IPS-18a (cell line): ENCODE measurements at regions not wholly inside any gene's neighbourhood (a gene's known extent, or its start where the extent isn't known, plus 50 kb on each side); places are given as distances from the start of the nearest gene placed in this dataset.

Source experiments
- H3K27ac ChIP-seq: one replicate; pipeline ENCODE4 v1.5.1; 2013; ENCODE audit warnings: low read length
- H3K27me3 ChIP-seq: one replicate; pipeline ENCODE4 v1.6.1; 2013; ENCODE audit warnings: mild to moderate bottlenecking, low read length; ENCODE audit not compliant: control insufficient read depth, insufficient read depth
- H3K36me3 ChIP-seq: one replicate; pipeline ENCODE4 v1.6.1; 2013; ENCODE audit warnings: low read depth, low read length; ENCODE audit not compliant: control insufficient read depth
- H3K4me1 ChIP-seq: one replicate; pipeline ENCODE4 v1.6.1; 2013; ENCODE audit warnings: low read depth, low read length; ENCODE audit not compliant: control insufficient read depth
- H3K4me3 ChIP-seq: one replicate; pipeline ENCODE4 v1.5.1; 2013; ENCODE audit warnings: low read length
- H3K9ac ChIP-seq: one replicate; pipeline ENCODE4 v1.6.1; 2013; ENCODE audit warnings: mild to moderate bottlenecking, low read length, moderate library complexity
- H3K9me3 ChIP-seq: one replicate; pipeline ENCODE4 v1.6.1; 2013; ENCODE audit warnings: low read depth, low read length; ENCODE audit not compliant: control insufficient read depth

DNA sequence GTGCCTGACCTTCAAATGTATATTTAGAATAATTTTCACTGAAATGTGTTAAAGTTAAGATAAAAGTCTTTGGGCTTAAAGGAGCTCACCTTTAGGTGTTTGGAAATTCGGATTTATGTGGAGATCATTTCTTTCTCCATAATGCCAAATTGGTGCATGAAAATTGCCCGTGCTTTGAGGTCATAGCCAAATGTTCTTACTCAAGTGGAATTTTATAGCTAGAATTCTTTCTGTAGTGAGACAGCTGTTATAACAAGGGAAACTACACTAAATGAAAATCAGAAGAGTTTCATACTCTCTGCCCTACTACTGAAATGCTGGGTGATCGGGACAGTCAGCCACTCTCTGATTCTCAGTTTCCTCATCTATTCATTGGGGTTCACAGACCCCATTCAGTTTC lies 89.5 kb upstream of the DBX1 start:
- H3K27me3 ChIP-seq = peaks cover 38% of the 10 kb centered on the region
- H3K9me3 ChIP-seq = no peaks in the 10 kb centered on the region
- no peak overlapping the region for H3K27ac ChIP-seq
- no peak overlapping the region for H3K4me3 ChIP-seq
- no peak overlapping the region for H3K9ac ChIP-seq
- H3K4me1 ChIP-seq = peaks cover 39% of the 10 kb centered on the region
- no peaks in the 10 kb centered on the region for H3K36me3 ChIP-seq

DNA sequence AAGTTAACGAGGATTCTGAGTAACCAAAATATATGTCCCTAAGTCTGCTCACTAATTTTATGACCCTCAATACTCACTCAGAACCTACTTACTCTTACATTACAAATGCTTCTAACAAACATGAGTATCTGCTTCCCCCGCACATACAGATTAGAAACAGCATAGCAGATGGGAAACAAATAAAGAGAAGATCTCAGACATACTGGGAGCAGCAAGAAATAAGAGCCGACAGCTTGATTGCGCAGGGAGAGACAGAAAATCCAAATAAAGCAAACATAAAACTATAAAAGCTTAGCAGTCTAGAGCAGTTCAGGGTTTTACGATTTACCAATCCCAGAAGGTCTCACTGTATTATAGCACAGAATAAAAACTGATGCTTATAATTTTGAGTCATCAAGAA lies 89.1 kb upstream of the DBX1 start:
- Histone ChIP-seq H3K9me3 (no peaks in the 10 kb centered on the region), H3K4me3 (no peak overlapping the region), H3K36me3 (no peaks in the 10 kb centered on the region), H3K27ac (no peak overlapping the region), H3K27me3 (peaks cover 38% of the 10 kb centered on the region), H3K4me1 (peaks cover 39% of the 10 kb centered on the region), H3K9ac (no peak overlapping the region)

DNA sequence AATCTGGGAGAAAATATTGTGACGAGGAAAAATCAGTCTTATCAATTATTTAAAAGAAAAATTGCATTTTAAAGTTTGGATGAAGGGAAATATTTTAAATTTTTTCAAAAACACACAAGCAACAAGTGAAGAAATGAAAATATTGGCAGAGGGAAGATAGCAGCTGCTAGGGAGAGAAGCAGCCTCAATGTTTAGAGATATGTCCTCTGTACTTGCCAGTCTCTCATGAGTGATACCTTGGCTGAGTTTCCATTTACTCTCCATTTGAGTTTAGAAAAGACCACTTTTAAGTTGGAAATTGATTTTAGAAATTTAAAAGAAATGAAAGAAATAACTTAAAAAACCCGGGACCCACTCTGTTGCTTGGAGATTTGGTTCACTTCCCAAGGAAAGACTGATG lies 88.6 kb upstream of the DBX1 start:
- Histone ChIP-seq H3K9ac (no peak overlapping the region), H3K27ac (no peak overlapping the region), H3K36me3 (no peaks in the 10 kb centered on the region), H3K9me3 (no peaks in the 10 kb centered on the region), H3K4me3 (no peak overlapping the region), H3K4me1 (peaks cover 39% of the 10 kb centered on the region), H3K27me3 (peaks cover 38% of the 10 kb centered on the region)

DNA sequence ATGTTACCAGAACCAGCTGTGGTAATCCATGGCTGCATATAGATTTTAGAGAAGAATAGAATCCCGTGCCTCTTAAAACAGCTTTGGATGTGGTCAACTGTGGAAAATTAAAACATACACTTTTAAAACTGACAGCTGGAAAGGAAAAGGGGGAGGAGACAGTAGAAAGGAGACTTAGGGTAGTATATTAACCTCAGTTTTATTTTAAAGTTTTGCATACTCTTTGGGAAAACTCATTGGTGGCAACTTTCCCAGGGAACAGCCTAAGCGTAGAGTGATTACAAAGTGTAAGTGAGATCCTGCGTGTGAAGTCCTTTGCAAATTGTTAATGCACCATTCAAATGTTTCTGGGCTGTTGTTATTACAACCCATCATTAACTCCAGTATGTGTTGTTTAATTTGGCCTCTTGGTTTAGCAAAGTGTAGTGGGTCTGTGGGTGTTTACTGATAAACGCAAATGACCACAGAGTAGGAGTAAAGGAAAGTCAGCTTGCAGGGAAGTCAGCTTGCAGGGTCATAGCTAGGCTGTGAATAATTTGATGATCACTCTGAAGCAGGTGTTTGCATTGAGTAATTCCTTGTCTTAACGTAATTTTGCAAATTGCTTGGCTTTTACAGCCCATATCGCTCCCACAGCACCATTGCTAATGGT lies 88.0 kb upstream of the DBX1 start:
- Histone ChIP-seq H3K9me3 (no peaks in the 10 kb centered on the region), H3K9ac (no peak overlapping the region), H3K27ac (no peak overlapping the region), H3K4me3 (peak overlapping the region; percentile 19), H3K36me3 (no peaks in the 10 kb centered on the region), H3K4me1 (peaks cover 39% of the 10 kb centered on the region), H3K27me3 (peaks cover 38% of the 10 kb centered on the region)

DNA sequence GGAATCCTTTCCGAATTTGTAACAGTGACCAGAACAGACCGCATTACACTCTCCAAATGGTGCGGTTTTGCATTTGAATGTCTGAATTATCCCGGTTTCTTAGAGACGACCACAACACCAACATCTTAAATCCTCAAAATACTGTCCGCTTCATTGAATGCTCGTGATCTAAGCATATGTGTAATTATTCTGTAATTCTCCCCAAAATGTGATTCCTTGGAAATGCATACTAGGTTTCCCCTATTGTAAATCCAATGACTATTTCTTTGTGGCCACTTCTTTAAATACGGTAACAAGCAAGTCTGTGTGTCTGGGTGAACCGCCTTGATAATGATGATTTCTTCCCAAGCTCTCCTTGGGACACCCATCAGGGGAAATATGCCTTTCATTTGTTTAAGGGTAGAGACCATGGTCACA lies 87.3 kb upstream of the DBX1 start:
- Histone ChIP-seq H3K4me3 (peak overlapping the region; percentile 19), H3K27me3 (peaks cover 38% of the 10 kb centered on the region), H3K4me1 (peaks cover 39% of the 10 kb centered on the region), H3K27ac (no peak overlapping the region), H3K9me3 (no peaks in the 10 kb centered on the region), H3K9ac (no peak overlapping the region), H3K36me3 (no peaks in the 10 kb centered on the region)

- no peak overlapping the region for H3K4me3 ChIP-seq
- H3K36me3 ChIP-seq = no peaks in the 10 kb centered on the region
- no peaks in the 10 kb centered on the region for H3K9me3 ChIP-seq
- no peak overlapping the region for H3K9ac ChIP-seq
- H3K27ac ChIP-seq = no peak overlapping the region
- H3K27me3 ChIP-seq = peaks cover 24% of the 10 kb centered on the region
- H3K4me1 ChIP-seq = peaks cover 19% of the 10 kb centered on the region
These were observed 83.7 kb upstream of the DBX1 start for GRCh38 chr11:20243974-20244373.

GRCh38 chr11:20238712-20239111 lies 78.4 kb upstream of the DBX1 start:
- Histone ChIP-seq H3K36me3 (no peaks in the 10 kb centered on the region), H3K27ac (no peak overlapping the region), H3K4me3 (no peak overlapping the region), H3K27me3 (no peaks in the 10 kb centered on the region), H3K9ac (no peak overlapping the region), H3K4me1 (no peaks in the 10 kb centered on the region), H3K9me3 (no peaks in the 10 kb centered on the region)

DNA sequence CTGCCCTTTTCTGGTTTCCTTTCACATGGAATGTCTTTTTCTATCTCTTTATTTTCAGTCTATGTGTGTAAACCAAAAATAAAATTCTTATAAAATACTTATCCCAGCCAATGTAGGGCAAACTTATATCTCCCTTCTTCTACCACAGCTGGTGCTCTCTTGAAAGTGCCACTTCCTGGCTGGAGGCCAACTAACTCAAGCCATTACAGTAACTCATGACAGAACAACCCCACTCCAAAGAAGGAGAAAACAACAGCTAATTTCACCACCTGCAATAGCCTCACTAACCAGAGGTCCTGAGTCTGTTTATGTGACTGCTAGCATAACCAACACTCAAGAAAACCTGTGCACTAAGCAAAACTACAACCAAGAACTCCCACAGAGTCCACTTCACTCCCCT lies 74.9 kb upstream of the DBX1 start:
- Histone ChIP-seq H3K36me3 (no peaks in the 10 kb centered on the region), H3K27ac (no peak overlapping the region), H3K27me3 (no peaks in the 10 kb centered on the region), H3K4me1 (no peaks in the 10 kb centered on the region), H3K9ac (no peak overlapping the region), H3K4me3 (no peak overlapping the region), H3K9me3 (peaks cover 5% of the 10 kb centered on the region)

DNA sequence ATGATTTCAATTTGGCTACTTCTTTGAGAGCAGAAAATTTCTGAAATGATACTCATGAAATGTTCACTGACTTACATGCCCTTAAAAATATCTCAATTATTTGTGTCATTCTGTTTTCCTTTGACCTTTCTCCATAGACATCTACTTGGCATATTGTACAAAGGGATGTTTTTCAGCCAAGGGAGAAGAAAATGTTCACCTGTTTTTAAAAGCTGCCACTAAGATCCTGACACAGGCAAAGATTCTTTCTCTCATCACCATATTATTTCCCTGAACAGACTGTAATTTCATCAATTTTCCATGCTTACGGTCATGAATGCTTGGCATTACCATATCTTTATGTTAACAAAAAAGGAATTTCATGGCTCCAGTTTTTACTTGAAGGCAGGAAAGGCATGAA lies 67.4 kb upstream of the DBX1 start:
- Histone ChIP-seq H3K27me3 (no peaks in the 10 kb centered on the region), H3K9ac (no peak overlapping the region), H3K4me3 (no peak overlapping the region), H3K36me3 (no peaks in the 10 kb centered on the region), H3K27ac (no peak overlapping the region), H3K4me1 (no peaks in the 10 kb centered on the region), H3K9me3 (peaks cover 13% of the 10 kb centered on the region)

- H3K4me3 ChIP-seq = no peak overlapping the region
- H3K4me1 ChIP-seq = no peaks in the 10 kb centered on the region
- H3K27ac ChIP-seq = no peak overlapping the region
- H3K36me3 ChIP-seq = no peaks in the 10 kb centered on the region
- H3K27me3 ChIP-seq = no peaks in the 10 kb centered on the region
- H3K9ac ChIP-seq = no peak overlapping the region
- peaks cover 13% of the 10 kb centered on the region for H3K9me3 ChIP-seq
These were observed 66.7 kb upstream of the DBX1 start for GRCh38 chr11:20226933-20227332.

DNA sequence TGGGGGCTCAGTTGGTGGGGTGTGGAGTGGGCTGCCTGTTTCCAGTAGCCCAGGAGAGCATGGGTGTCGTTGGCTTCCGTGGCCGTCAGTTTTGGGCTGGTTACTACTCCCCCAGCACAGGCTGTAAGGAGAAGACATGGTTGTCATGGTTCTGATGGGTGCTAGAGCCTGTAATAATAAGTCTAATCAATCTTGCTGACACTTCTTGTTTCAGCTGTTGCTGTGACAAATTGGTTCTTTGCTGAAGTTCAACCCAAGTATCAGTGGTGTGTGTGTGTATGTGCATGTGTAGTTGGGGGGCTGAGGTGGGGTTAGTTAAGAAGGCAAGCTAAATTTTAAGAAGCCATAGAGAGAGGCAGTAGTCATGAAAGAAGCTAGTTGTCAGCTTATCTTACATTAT lies 61.3 kb upstream of the DBX1 start:
- no peak overlapping the region for H3K9ac ChIP-seq
- no peaks in the 10 kb centered on the region for H3K27me3 ChIP-seq
- H3K4me1 ChIP-seq = no peaks in the 10 kb centered on the region
- H3K9me3 ChIP-seq = no peaks in the 10 kb centered on the region
- H3K4me3 ChIP-seq = no peak overlapping the region
- no peaks in the 10 kb centered on the region for H3K36me3 ChIP-seq
- H3K27ac ChIP-seq = no peak overlapping the region

GRCh38 chr11:20213790-20214189 lies 53.5 kb upstream of the DBX1 start:
- H3K4me1 ChIP-seq = peaks cover 10% of the 10 kb centered on the region
- no peaks in the 10 kb centered on the region for H3K9me3 ChIP-seq
- no peak overlapping the region for H3K27ac ChIP-seq
- no peaks in the 10 kb centered on the region for H3K36me3 ChIP-seq
- peaks cover 34% of the 10 kb centered on the region for H3K27me3 ChIP-seq
- H3K4me3 ChIP-seq = no peak overlapping the region
- H3K9ac ChIP-seq = no peak overlapping the region
